K562 (cell line): ENCODE measurements at regions not wholly inside any gene's neighbourhood (a gene's known extent, or its start where the extent isn't known, plus 50 kb on each side); places are given as distances from the start of the nearest gene placed in this dataset.

ENCODE experiments used
- ATF2 ChIP-seq: sonication (generic); formaldehyde crosslinking; IDR thresholded peaks from 2 replicates; pipeline ENCODE4 v1.8.1; 2022; ENCODE audit warnings: missing genetic modification reagents
- BRD4 ChIP-seq: fragments of 200-600 bp; sonication (generic); IDR thresholded peaks from 2 replicates; pipeline ENCODE4 v1.6.1; 2017; ENCODE audit warnings: inconsistent platforms
- CBFB ChIP-seq: sonication (generic); formaldehyde crosslinking; IDR thresholded peaks from 2 replicates; pipeline ENCODE4 v1.4.0; 2020; ENCODE audit warnings: mild to moderate bottlenecking, missing genetic modification reagents
- CTCF ChIP-seq, 3 experiments: IDR thresholded peaks in 2 of 3; conservative IDR thresholded peaks in 1 of 3; 2 replicates each; pipeline ENCODE4 v1.5.1; 2011 to 2012; ENCODE audit warnings: low read length in 3 of 3, mild to moderate bottlenecking in 3 of 3, control low read depth in 2 of 3, improper control_type of control experiment in 1 of 3, inconsistent platforms in 1 of 3, low read depth in 1 of 3, mixed read lengths in 1 of 3, moderate library complexity in 1 of 3; ENCODE audit not compliant: insufficient read depth in 2 of 3
- MAX ChIP-seq: sonication (generic); formaldehyde crosslinking; IDR thresholded peaks from 2 replicates; pipeline ENCODE4 v1.9.0; 2022; ENCODE audit warnings: mild to moderate bottlenecking, missing genetic modification reagents
- MYNN ChIP-seq, 2 experiments: sonication (generic); formaldehyde crosslinking in 1 of 2; IDR thresholded peaks; 2 replicates each; pipeline versions ENCODE4 v1.5.0 to v1.6.1; 2016 to 2020; ENCODE audit warnings: antibody characterized with exemption in 1 of 2, missing genetic modification reagents in 1 of 2
- POLR2A ChIP-seq: fragments of 450-650 bp; conservative IDR thresholded peaks from 2 replicates; pipeline ENCODE4 v1.6.1; 2016
- TAF1 ChIP-seq: IDR thresholded peaks from 2 replicates; pipeline ENCODE4 v1.6.1; 2011; ENCODE audit warnings: mild to moderate bottlenecking, low read length, moderate library complexity; ENCODE audit not compliant: insufficient read depth, control insufficient read depth, severe bottlenecking; ENCODE audit errors: extremely low read depth
- ZC3H4 ChIP-seq: sonication (generic); formaldehyde crosslinking; IDR thresholded peaks from 2 replicates; pipeline ENCODE4 v1.9.0; 2021; ENCODE audit warnings: missing genetic modification reagents, borderline replicate concordance
- ZKSCAN8 ChIP-seq: fragments of 200-800 bp; sonication (Bioruptor generic); IDR thresholded peaks from 2 replicates; pipeline ENCODE4 v1.6.1; 2016; ENCODE audit warnings: missing genetic modification characterization, missing compliant biosample characterization

- TF ChIP-seq CBFB (CRISPR knock-in tag) (no peak), BRD4 (no peak), TAF1 (no peak), ATF2 (CRISPR knock-in tag) (no peak), POLR2A (no peak), MAX (CRISPR knock-in tag) (no peak), MYNN (IDR thresholded peaks at IDR 0.05) (no peak), MYNN (CRISPR knock-in tag; IDR thresholded peaks at IDR 0.05) (no peak), ZKSCAN8 (CRISPR knock-in tag) (no peak), CTCF (IDR thresholded peaks at IDR 0.05 in 2 of 3, conservative IDR thresholded peaks at IDR 0.05 in 1 of 3; ENCODE audit: insufficient read depth in 2 of 3, low read depth in 1 of 3, low read length in 3 of 3) (no peak), ZC3H4 (CRISPR knock-in tag) (no peak)
Observed at GRCh38 chr6:113169484-113169883, 687.7 kb upstream of the MARCKS start.
